CD4-positive, alpha-beta T cell treated with Interleukin-17A for 1 hour (primary cell): ENCODE measurements at regions not wholly inside any gene's neighbourhood (a gene's known extent, or its start where the extent isn't known, plus 50 kb on each side); places are given as distances from the start of the nearest gene placed in this dataset.
"Not testable (repeated sequence)": the region's sequence is repeated elsewhere in the genome, so short reads cannot be mapped to it uniquely, and the experiment has no call there.

Experiments
- DNase-seq: peaks from one replicate; pipeline ENCODE4 v3.0.0-alpha.2; 2020

DNA sequence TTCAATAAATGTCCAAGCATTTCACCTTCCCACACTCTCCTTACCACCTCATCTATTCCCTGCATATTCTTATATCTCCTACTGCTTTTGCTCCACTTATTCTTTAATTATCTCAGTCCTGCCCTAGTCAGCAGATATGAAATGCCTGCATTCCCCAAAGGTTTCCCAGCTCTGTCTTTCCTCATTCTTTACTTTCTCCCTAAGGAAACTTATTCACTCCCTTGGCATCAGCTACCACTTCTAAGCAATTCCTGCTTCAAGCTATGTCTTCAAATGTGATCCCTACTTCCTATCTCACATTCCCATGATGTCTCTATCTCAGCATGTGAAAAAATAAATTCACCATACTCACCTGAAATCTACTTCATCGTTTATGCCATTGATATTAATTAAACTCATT lies 111.8 kb downstream of the CAPZA3 start:
- DNase-seq: no peak

- no peak for DNase-seq
Observed at GRCh38 chr12:18850752-18851151, 112.8 kb downstream of the CAPZA3 start.

- DNase-seq: no peak
Observed at GRCh38 chr12:18851271-18851670, 113.4 kb downstream of the CAPZA3 start.

GRCh38 chr12:18853570-18854366 lies 115.8 kb downstream of the CAPZA3 start:
- no peak for DNase-seq

- no peak for DNase-seq
Observed at GRCh38 chr12:18857656-18858055, 119.7 kb downstream of the CAPZA3 start.

DNA sequence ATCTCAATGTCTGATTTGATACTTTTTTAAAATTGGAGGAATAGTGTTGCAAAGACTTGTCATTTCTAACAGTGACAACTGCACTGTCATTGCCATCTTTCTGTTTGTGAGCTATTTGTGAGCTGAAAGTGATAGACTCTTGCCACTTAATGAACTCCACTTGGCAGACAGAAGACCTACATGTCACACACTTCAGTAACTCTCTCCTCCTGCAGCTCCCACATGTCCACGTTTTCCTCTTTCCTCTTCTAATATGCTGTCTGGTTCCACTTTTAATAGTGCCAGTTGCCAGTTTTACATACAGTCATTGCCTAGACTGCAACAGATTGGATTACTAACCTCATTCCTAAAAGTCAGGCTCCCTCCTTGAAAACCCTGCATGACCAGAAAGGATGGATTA lies 121.5 kb downstream of the CAPZA3 start:
- no peak for DNase-seq

DNA sequence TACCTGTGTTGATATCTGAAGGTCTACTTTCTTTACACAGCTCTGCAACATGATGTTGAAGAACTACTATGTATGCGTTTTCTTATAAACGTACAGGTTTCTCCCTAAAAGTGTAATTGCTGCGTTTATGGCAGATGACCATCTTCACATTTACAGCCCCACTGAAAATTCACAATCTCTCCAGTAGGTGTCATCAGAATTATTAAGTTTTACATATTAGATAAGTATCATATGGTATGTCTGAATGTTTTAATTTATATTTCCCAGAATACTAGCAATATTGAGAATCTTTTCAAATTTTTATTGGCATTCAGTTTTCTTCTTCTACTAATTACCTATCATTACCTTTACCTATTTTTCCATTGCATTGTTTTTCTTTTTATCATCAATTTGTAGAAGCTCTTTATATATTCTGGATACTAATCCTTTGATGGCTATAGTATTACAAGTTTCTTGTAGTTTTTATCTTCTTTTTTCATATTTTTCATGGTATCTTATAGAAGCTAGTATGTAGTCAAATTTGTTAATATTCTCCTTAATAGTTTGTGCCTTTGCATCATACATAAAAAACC lies 123.5 kb downstream of the CAPZA3 start:
- DNase-seq: peak; percentile 18

DNA sequence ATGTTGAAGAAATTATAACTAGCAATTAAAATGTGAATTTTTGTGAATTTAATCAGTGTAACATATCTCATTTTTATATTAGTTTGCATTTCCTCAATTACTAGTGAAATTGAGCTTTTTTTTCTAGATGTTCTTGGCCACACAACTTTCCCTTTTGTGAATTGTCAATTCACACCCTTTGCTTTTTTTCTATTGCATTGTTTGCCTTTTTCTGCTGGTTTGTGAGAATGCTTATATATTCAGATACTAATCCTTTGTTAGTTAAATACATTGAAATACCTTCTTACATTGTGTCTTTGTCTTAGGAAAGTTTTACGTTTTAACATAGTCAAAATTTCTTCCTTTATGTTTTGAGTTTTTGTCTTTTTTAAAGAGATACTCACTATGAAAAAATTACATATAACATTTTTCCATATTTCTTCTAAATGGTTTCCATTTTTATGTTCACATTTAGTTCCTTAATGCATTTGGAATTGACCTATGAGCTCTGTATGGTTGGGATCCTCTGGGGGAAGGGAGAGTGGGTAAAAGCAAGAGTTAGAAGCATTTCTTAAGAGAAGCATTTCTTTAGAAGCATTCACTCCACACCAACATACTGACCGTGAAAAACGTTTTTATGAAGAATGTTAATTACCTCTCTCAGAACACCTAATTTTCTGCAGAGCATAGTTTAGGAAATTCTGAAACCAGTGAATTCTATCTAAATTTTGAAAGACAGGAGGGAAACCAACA lies 126.0 kb downstream of the CAPZA3 start:
- no peak for DNase-seq

- DNase-seq: no peak
Observed at GRCh38 chr12:18864900-18865561, 127.1 kb downstream of the CAPZA3 start.

DNA sequence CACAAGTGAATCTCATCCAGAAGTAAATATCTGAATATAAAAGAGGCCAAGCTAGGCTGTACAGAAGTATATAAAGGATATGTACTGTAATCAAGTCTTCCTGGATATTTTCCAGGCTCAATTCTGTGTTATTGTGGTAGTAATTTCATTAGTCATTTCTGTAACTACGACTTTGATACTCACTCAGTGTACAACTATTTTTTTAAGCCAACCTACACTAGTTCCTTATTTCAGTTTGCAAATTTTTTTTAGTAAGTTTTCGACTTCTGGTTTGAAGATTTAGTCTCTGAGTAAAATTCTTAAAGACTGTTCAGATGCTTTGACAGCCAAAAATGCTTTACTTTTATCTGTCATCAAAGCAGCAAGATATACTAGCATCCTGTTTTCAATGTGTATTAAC lies 130.8 kb downstream of the CAPZA3 start:
- DNase-seq: no peak

DNA sequence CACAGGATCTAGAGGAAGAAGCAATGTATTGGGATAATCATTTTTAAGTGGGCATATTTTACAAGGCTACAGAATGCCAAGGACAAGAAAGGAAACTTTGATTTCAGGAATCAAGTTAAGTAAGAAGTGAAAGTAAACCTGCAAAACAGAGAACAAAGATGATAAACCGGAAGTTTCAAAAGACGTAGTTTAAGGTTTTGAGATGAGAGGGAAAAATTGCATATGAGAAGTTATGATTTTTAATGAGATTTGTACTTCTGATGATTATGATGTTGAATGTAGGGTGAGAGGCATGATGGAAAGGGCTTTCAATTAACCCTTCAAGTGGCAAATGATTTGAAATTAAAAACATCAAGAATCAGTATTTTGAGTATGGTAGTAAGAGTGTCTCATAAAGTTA lies 134.9 kb downstream of the CAPZA3 start:
- peak; percentile 1 for DNase-seq

GRCh38 chr12:18878676-18879180 lies 140.8 kb downstream of the CAPZA3 start:
- DNase-seq: no peak

DNA sequence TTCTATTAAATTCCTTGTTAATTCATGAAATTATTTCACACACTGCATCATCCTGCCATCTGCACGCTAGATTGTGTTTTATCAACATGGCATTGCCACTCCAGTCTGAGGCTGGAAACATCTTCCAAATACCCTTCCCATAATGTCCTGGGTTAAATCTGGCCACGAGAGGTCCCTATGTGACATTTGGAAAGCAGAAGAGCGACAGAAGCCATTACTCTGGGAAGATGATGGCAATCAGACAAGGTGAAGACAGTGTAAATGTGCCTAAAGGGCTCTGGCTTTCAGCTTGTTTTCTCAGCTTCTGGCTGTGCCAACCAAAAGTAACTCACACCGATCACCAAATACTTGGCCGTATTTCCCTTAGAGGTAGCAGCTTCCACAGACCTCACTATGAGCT lies 144.8 kb downstream of the CAPZA3 start:
- DNase-seq: no peak

- no peak for DNase-seq
Observed at GRCh38 chr12:18886962-18887361, 149.0 kb downstream of the CAPZA3 start.

GRCh38 chr12:18887368-18887767 lies 149.4 kb downstream of the CAPZA3 start:
- no peak for DNase-seq

DNA sequence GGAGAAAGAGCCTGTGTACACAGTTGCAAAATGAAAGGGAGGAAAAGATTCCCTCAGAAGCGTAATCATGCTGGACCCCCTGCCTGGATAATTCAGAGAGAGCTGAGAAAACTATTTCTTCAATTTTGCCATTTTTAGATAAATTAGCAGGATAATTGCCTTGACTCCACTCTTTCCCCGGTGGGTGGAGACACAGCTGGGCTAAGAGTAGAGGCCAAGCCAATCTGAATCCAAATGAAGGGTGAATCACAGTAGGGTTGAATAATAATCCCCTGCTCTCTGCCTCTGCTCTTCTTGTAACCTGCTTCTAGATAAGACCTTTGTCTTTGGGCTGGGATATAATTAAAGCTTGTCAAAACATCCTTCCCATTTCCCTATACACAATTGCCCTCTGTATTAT lies 150.1 kb downstream of the CAPZA3 start:
- no peak for DNase-seq

GRCh38 chr12:18890621-18891020 lies 152.7 kb downstream of the CAPZA3 start:
- not testable (repeated sequence) for DNase-seq

GRCh38 chr12:18895540-18895939 lies 157.6 kb downstream of the CAPZA3 start:
- DNase-seq: no peak

- no peak for DNase-seq
Observed at GRCh38 chr12:18895946-18896345, 158.0 kb downstream of the CAPZA3 start.

DNA sequence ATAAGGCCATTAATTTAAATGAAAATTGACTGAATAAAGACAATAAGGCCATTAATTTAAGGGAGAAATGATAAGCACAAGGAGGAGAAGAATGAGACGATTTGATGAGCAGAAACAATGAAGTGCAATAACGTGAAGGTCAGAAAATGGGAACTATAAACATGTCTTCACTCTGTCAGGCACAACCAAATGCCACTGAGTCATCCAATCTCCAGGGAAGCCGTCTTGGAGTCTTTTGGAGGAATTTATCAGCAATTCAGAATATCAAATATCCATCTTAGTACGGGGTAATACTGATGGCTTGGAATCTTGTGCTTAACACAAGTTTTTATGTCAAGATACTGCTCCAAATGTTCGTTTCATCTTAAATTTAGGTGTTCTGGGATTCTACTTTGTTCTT lies 159.9 kb downstream of the CAPZA3 start:
- no peak for DNase-seq

GRCh38 chr12:18898470-18898869 lies 160.6 kb downstream of the CAPZA3 start:
- DNase-seq: no peak

DNA sequence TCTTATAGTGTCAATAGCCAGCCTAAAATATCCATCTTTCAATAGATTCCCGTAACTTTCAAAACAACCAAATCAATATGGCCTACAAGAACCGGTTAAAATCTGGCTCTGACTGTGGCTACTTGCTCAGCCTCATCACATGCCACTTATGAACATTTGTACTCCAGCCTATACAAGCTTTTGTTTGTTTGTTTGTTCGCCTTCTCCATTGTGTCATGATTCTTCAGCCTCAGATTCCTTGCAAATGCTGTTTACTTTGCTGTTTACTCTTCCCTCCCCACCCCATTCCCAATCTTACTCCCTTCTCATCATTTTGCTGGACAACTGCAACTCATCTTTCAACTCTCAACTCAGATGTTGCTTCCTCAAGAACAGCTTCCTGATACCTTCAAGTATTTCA lies 161.2 kb downstream of the CAPZA3 start:
- DNase-seq: no peak

GRCh38 chr12:18899678-18900317 lies 161.9 kb downstream of the CAPZA3 start:
- DNase-seq: no peak
